GM12878 (cell line): ENCODE measurements at regions not wholly inside any gene's neighbourhood (a gene's known extent, or its start where the extent isn't known, plus 50 kb on each side); places are given as distances from the start of the nearest gene placed in this dataset.

ENCODE experiments used
- ATAC-seq: fragments of 200-7000 bp; cut with Tn5 transposase; 3 replicates; pipeline ENCODE4 v1.9.1; 2020; ENCODE audit warnings: mild to moderate bottlenecking, moderate library complexity
- BruUV-seq: library from RNA; stranded (reverse); fragments of 400-500 nt; replicated peaks from 2 replicates; lab custom pipeline; 2021; lab: Mats Ljungman, UMichigan
- CTCF ChIA-PET: fragments of 300-600 bp; sonication (Branson Sonifier 250); formaldehyde crosslinking; extraction: SDS; loops from one replicate; lab custom pipeline; 2021; ENCODE audit warnings: inconsistent platforms; lab: Yijun Ruan, JAX
- POLR2A ChIA-PET: fragments of 350-600 bp; formaldehyde crosslinking; extraction: SDS; loops from one replicate; lab custom pipeline; 2021; ENCODE audit warnings: inconsistent platforms; lab: Charles Lee
- RAD21 ChIA-PET: fragments of 300-600 bp; sonication (Branson Sonifier 250); formaldehyde crosslinking; loops from one replicate; lab custom pipeline; 2023; ENCODE audit warnings: antibody characterized with exemption; ENCODE audit not compliant: unreplicated experiment; lab: Charles Lee
- SMC1A ChIA-PET: fragments of 300-600 bp; sonication (Branson Sonifier 250); formaldehyde crosslinking; loops from one replicate; lab custom pipeline; 2023; ENCODE audit not compliant: unreplicated experiment, uncharacterized antibody; lab: Charles Lee
- DNase-seq: peaks from one replicate; pipeline ENCODE4 v3.0.0-alpha.2; 2011; ENCODE audit warnings: low read depth, low spot score
- FAIRE-seq: peaks from 3 replicates; lab custom pipeline; 2011; peaks lifted over from hg19 to GRCh38; lab: Jason Lieb, UNC
- H2AFZ ChIP-seq: 2 replicates; pipeline ENCODE4 v1.6.0; 2011; ENCODE audit warnings: low read depth, low read length, control low read depth; ENCODE audit not compliant: control insufficient read depth
- H3K27ac ChIP-seq: 2 replicates; pipeline ENCODE4 v1.5.1; 2011; ENCODE audit warnings: control low read depth; ENCODE audit not compliant: control insufficient read depth, insufficient read depth
- H3K27me3 ChIP-seq, 2 experiments: replicated peaks in 1 of 2; 2 replicates each; pipeline versions ENCODE4 v1.6.0 to v1.6.1; 2011; ENCODE audit warnings: low read length in 1 of 2; ENCODE audit not compliant: control insufficient read depth in 2 of 2, insufficient read depth in 2 of 2
- H3K36me3 ChIP-seq, 2 experiments: 2 replicates each; pipeline ENCODE4 v1.5.1; 2011; ENCODE audit warnings: low read length in 1 of 2; ENCODE audit not compliant: control insufficient read depth in 2 of 2, insufficient read depth in 2 of 2
- H3K4me1 ChIP-seq: 2 replicates; pipeline ENCODE4 v1.6.1; 2011; ENCODE audit warnings: mild to moderate bottlenecking, low read length, moderate library complexity, mixed read lengths; ENCODE audit not compliant: control insufficient read depth, insufficient read depth
- H3K4me2 ChIP-seq: 2 replicates; pipeline ENCODE4 v1.6.0; 2011; ENCODE audit warnings: control low read depth; ENCODE audit not compliant: control insufficient read depth, insufficient read depth
- H3K4me3 ChIP-seq: fragments of 200-600 bp; sonication (generic); 2 replicates; pipeline ENCODE4 v1.5.1; 2016
- H3K79me2 ChIP-seq: 2 replicates; pipeline ENCODE4 v1.6.0; 2011; ENCODE audit warnings: low read length; ENCODE audit not compliant: control insufficient read depth, insufficient read depth
- H3K9ac ChIP-seq: 2 replicates; pipeline ENCODE4 v1.8.0; 2011; ENCODE audit warnings: low read length, control low read depth, mixed read lengths; ENCODE audit not compliant: control insufficient read depth, insufficient read depth
- H3K9me3 ChIP-seq: replicated peaks from 3 replicates; pipeline ENCODE4 v1.5.1; 2011; ENCODE audit warnings: mild to moderate bottlenecking, low read length; ENCODE audit not compliant: control insufficient read depth, insufficient read depth
- H4K20me1 ChIP-seq: 2 replicates; pipeline ENCODE4 v1.6.0; 2011; ENCODE audit not compliant: control insufficient read depth, insufficient read depth
- CEBPB ChIP-seq, 2 experiments: fragments of 150-350 bp in 1 of 2; IDR thresholded peaks; 2 replicates each; pipeline ENCODE4 v1.6.1; 2012 to 2014; ENCODE audit warnings: low read depth in 2 of 2, low read length in 2 of 2, borderline replicate concordance in 1 of 2, inconsistent platforms in 1 of 2
- CHD4 ChIP-seq: fragments of 200-600 bp; sonication (generic); IDR thresholded peaks from 2 replicates; pipeline ENCODE4 v1.6.1; 2016; ENCODE audit warnings: mild to moderate bottlenecking
- HDAC2 ChIP-seq: fragments of 200-600 bp; sonication (generic); IDR thresholded peaks from 2 replicates; pipeline ENCODE4 v1.6.1; 2017
- LARP7 ChIP-seq: fragments of 450-650 bp; IDR thresholded peaks from 2 replicates; pipeline ENCODE4 v1.6.1; 2017; ENCODE audit warnings: mild to moderate bottlenecking
- MXI1 ChIP-seq: fragments of 150-350 bp; IDR thresholded peaks from 2 replicates; pipeline ENCODE4 v1.6.1; 2011; ENCODE audit warnings: low read depth, mild to moderate bottlenecking, inconsistent platforms, low read length, improper control_type of control experiment
- PAX5 ChIP-seq: IDR thresholded peaks from 2 replicates; pipeline ENCODE4 v1.6.1; 2011; ENCODE audit warnings: low read depth, low read length, borderline replicate concordance
- POLR2A ChIP-seq: IDR thresholded peaks from 2 replicates; pipeline ENCODE4 v1.6.1; 2011; ENCODE audit warnings: low read depth, mild to moderate bottlenecking, low read length
- RBBP5 ChIP-seq: fragments of 200-600 bp; sonication (generic); conservative IDR thresholded peaks from 2 replicates; pipeline ENCODE4 v1.6.1; 2016
- RCOR1 ChIP-seq: conservative IDR thresholded peaks from 2 replicates; pipeline ENCODE4 v1.6.1; 2012; ENCODE audit warnings: low read depth, low read length, improper control_type of control experiment
- TCF12 ChIP-seq: IDR thresholded peaks from 2 replicates; pipeline ENCODE4 v1.6.1; 2011; ENCODE audit warnings: low read depth, mild to moderate bottlenecking, low read length
- YBX1 ChIP-seq: fragments of 450-650 bp; IDR thresholded peaks from 2 replicates; pipeline ENCODE4 v1.6.1; 2016; ENCODE audit warnings: antibody characterized with exemption
- WGBS: methylation state at CpG from one replicate; pipeline ENCODE4 v1.1.6; 2016; ENCODE audit warnings: low lambda C conversion rate; ENCODE audit not compliant: insufficient replicate concordance, insufficient coverage; ENCODE audit errors: missing lambda C conversion rate; 5-methylcytosine and 5-hydroxymethylcytosine counted together
- in situ Hi-C: fragments of 300-500 bp; cut with MboI; formaldehyde crosslinking; loops from 9 replicates; pipeline ENCODE4 v1.14.3; 2018; ENCODE audit warnings: mixed read lengths
- intact Hi-C: fragments of 100-400 bp; cut with micrococcal nuclease; formaldehyde crosslinking; loops from one replicate; pipeline ENCODE4 v1.14.2; 2022; ENCODE audit not compliant: unreplicated experiment
- TF ChIP-seq, protein P1 (sequence below): IDR thresholded peaks from 2 replicates; pipeline ENCODE4 v1.6.1; 2011; ENCODE audit warnings: low read depth, mild to moderate bottlenecking, low read length, moderate library complexity, borderline replicate concordance; ENCODE audit errors: extremely low read depth
- TF ChIP-seq, protein P2 (sequence below): IDR thresholded peaks from 2 replicates; pipeline ENCODE4 v1.6.1; 2011; ENCODE audit warnings: mild to moderate bottlenecking, low read depth, low read length, moderate library complexity; ENCODE audit not compliant: insufficient replicate concordance
- TF ChIP-seq, protein P3 (sequence below): IDR thresholded peaks from 2 replicates; pipeline ENCODE4 v1.6.1; 2012; ENCODE audit warnings: improper control_type of control experiment, low read depth, low read length; ENCODE audit not compliant: insufficient replicate concordance
- TF ChIP-seq, protein P4 (sequence below): fragments of 450-650 bp; IDR thresholded peaks from 2 replicates; pipeline ENCODE4 v1.6.1; 2018; ENCODE audit warnings: borderline replicate concordance, mild to moderate bottlenecking; ENCODE audit not compliant: partially characterized antibody

DNA sequence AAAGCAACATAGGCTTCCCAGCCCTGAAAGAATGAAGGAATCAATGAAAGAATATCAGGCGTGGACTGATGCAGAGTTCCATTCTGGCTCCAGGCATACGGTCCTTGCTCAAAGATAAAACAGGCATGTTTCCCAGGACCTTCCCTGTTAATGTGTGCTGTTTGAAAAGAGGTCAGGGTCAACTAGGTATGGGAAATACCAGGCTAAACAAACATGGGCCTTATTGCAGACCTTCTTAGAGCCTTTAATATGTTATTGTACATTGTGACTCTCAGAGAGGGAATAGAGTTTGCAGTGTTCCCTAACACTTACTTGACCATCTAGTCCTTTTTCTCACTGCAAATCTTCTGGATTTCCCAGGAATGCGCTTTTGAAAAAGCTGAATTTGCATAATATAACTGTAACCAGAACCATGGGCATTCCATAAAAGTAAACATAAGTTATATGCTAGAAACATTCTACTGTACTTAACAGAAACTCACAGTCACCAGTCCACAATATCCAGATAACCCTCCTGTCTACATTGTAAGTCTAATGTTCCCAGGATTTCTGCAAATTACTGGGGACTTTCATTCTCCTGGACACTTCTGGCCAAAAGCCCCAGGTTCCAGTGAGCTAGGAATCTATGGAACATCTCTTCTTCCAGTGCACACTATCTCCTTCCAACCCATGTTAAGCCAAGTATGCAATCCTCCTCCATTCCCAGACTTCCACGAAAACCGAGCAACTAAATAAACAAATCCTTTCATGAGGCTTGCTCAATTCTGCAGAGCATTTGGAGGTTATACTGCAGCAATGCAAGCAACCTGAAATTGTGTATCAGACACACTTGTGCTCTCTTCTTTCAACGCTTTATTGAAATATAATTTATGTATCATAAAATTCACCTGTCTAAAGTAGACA is 486.6 kb downstream of the SETD4 start:
- intact Hi-C loops = no loop called here
- no peak for TF ChIP-seq PAX5
- TF ChIP-seq, protein P1, sequence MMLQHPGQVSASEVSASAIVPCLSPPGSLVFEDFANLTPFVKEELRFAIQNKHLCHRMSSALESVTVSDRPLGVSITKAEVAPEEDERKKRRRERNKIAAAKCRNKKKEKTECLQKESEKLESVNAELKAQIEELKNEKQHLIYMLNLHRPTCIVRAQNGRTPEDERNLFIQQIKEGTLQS = no peak
- TF ChIP-seq LARP7 = no peak
- TF ChIP-seq MXI1 = no peak
- no peak for TF ChIP-seq YBX1
- TF ChIP-seq, protein P2, sequence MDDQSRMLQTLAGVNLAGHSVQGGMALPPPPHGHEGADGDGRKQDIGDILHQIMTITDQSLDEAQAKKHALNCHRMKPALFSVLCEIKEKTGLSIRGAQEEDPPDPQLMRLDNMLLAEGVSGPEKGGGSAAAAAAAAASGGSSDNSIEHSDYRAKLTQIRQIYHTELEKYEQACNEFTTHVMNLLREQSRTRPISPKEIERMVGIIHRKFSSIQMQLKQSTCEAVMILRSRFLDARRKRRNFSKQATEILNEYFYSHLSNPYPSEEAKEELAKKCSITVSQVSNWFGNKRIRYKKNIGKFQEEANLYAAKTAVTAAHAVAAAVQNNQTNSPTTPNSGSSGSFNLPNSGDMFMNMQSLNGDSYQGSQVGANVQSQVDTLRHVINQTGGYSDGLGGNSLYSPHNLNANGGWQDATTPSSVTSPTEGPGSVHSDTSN = no peak
- TF ChIP-seq TCF12 = no peak
- TF ChIP-seq, protein P3, sequence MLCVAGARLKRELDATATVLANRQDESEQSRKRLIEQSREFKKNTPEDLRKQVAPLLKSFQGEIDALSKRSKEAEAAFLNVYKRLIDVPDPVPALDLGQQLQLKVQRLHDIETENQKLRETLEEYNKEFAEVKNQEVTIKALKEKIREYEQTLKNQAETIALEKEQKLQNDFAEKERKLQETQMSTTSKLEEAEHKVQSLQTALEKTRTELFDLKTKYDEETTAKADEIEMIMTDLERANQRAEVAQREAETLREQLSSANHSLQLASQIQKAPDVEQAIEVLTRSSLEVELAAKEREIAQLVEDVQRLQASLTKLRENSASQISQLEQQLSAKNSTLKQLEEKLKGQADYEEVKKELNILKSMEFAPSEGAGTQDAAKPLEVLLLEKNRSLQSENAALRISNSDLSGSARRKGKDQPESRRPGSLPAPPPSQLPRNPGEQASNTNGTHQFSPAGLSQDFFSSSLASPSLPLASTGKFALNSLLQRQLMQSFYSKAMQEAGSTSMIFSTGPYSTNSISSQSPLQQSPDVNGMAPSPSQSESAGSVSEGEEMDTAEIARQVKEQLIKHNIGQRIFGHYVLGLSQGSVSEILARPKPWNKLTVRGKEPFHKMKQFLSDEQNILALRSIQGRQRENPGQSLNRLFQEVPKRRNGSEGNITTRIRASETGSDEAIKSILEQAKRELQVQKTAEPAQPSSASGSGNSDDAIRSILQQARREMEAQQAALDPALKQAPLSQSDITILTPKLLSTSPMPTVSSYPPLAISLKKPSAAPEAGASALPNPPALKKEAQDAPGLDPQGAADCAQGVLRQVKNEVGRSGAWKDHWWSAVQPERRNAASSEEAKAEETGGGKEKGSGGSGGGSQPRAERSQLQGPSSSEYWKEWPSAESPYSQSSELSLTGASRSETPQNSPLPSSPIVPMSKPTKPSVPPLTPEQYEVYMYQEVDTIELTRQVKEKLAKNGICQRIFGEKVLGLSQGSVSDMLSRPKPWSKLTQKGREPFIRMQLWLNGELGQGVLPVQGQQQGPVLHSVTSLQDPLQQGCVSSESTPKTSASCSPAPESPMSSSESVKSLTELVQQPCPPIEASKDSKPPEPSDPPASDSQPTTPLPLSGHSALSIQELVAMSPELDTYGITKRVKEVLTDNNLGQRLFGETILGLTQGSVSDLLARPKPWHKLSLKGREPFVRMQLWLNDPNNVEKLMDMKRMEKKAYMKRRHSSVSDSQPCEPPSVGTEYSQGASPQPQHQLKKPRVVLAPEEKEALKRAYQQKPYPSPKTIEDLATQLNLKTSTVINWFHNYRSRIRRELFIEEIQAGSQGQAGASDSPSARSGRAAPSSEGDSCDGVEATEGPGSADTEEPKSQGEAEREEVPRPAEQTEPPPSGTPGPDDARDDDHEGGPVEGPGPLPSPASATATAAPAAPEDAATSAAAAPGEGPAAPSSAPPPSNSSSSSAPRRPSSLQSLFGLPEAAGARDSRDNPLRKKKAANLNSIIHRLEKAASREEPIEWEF = no peak
- TF ChIP-seq, protein P4, sequence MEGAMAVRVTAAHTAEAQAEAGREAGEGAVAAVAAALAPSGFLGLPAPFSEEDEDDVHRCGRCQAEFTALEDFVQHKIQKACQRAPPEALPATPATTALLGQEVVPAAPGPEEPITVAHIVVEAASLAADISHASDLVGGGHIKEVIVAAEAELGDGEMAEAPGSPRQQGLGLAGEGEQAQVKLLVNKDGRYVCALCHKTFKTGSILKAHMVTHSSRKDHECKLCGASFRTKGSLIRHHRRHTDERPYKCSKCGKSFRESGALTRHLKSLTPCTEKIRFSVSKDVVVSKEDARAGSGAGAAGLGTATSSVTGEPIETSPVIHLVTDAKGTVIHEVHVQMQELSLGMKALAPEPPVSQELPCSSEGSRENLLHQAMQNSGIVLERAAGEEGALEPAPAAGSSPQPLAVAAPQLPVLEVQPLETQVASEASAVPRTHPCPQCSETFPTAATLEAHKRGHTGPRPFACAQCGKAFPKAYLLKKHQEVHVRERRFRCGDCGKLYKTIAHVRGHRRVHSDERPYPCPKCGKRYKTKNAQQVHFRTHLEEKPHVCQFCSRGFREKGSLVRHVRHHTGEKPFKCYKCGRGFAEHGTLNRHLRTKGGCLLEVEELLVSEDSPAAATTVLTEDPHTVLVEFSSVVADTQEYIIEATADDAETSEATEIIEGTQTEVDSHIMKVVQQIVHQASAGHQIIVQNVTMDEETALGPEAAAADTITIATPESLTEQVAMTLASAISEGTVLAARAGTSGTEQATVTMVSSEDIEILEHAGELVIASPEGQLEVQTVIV = no peak
- no peak for TF ChIP-seq RBBP5
- TF ChIP-seq HDAC2 = no peak
- TF ChIP-seq CHD4 = no peak
- no peak for TF ChIP-seq RCOR1
- TF ChIP-seq CEBPB (IDR thresholded peaks at IDR 0.05; ENCODE audit: borderline replicate concordance in 1 of 2, low read depth in 2 of 2, low read length in 2 of 2) = no peak
- no peak for TF ChIP-seq POLR2A
- Histone ChIP-seq H3K4me3 (no peak overlapping the region), H3K9me3 (no peaks in the 10 kb centered on the region), H4K20me1 (no peaks in the 10 kb centered on the region), H3K4me1 (no peaks in the 10 kb centered on the region), H3K27me3 (no peaks in the 10 kb centered on the region), H3K9ac (no peak overlapping the region), H3K79me2 (no peaks in the 10 kb centered on the region), H3K27ac (no peak overlapping the region), H3K36me3 (no peaks in the 10 kb centered on the region), H3K4me2 (no peak overlapping the region), H2AFZ (no peak overlapping the region)
- ChIA-PET RAD21 (no interaction called here), POLR2A (no interaction called here), CTCF (no interaction called here), SMC1A (no interaction called here)
- FAIRE-seq = no peak
- DNase-seq = no peak
- ATAC-seq = no peak
- no TSS peak for BruUV-seq
- in situ Hi-C loops = no loop called here
- 4% methylated on average over 6 of the region's 6 CpGs for WGBS
